Kidney capillary endothelial cell (primary cell): ENCODE measurements at regions not wholly inside any gene's neighbourhood (a gene's known extent, or its start where the extent isn't known, plus 50 kb on each side); places are given as distances from the start of the nearest gene placed in this dataset.

ENCODE experiments used
- DNase-seq: peaks from one replicate; pipeline ENCODE4 v3.0.0-alpha.2; 2018; ENCODE audit warnings: low spot score

DNA sequence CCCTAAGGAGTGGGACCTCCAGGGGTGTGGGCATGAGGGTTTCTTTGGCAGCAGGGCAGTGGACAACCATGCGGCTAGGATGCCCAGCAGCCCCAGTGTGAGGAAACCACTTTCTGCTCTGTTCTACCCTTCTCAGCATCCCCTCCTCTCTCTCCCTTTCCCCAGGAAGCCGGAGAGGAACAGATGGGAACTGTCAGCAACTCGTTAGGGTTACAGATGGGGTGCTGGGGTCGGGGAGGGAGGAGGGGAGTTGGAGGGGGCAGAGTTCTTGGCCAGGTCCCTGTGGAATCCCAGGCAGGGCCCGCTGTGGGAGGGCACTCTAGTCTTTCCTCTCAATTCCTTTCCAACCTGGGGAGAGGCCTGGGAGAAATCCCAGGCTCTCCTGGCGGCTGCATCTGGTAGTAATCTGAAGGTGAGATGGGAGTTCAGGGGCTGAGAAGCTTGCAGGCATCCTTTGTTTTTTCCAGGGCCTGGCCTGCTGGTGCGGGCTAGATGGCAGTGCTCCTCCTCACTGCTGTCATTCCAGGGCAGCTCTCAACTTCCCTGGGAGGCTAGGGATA, 93.9 kb upstream of the CSF3R start:
- DNase-seq, result no peak

DNA sequence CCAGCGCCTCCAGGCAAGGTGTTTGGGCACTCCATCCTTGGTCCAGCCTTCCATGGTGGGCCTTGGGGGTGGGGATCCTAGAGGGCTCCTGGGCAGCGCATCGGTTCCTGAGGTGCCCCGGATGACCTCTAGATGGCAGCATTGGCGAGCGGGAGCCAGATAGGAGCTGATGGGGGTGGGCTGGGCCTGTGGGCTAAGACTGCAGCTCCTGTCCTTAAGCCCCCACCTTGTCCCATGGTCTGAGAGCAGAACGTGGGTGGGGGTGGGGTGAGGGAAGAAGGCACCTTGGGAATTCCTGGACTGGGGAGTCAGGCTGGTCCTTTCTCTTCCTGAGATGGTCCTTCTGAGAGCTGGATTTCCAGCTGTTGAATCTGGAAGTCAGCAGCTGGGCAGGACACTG, 93.4 kb upstream of the CSF3R start:
- DNase-seq, result peak; percentile 29

DNA sequence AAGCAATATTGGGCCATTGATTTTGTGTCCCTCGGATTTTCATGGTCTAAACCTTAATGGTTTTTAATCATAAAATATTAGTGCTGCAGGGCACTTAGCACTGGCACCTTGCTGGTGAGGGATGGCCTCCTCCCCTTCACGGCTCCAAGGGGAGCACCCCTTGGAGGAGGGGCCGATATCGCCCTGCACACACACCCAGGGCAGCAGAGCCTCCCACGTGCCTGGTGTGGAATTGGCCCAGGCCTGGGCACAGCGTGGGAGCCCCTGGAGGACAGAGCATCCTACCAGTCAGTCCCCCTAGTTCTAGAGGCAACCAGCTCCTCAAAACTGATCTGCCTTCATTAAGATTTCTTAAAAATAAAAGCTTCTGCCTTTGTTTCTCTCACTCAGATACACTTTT, 90.7 kb upstream of the CSF3R start:
- DNase-seq, result no peak

DNA sequence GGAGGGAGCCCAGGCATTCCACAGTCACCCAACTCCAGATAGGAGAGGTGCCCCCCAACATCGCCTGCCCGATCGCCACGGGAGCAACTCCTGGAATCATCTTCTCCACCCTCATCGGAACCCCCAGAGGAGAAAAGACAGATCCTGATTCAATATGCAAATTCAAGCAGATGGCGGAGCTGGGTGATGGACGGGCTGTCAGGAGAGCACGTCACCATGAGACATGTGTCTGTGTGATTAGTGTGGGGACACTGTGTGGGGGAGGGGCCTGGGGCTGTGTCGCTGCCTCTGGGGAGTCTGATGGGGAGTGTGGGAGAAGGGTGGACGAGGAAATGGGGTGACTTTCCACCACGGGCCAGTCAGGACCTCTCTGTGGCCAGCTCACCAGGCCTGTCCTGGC, 90.2 kb upstream of the CSF3R start:
- no peak for DNase-seq

DNA sequence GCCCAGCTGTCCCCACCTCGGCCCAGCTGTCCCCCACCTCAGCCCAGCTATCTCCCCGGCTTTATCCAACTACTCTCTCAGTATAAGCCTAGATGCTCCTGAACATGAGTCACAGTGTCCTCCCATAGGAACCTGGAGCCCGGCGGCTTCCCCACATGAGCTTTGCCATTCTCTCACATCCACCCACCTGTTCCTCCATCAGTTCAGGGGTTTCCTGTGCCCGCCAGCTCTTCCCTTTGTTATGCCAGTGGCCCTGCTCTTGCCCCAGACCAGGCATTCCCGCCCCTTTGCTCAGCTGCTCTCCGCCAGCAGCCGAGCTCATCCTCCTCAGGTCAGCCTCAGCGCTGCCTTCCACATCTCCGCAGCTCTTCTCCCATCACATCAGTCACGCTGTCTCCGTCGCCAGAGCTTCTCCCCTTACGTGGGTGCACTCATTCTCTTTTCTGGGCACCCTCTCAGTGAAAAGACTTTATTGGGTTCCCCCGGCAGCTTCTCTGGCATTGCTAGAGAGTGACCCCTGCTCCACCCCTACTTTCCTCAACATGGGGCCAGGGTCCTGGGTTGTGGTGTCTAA, 89.5 kb upstream of the CSF3R start:
- DNase-seq, result no peak

DNA sequence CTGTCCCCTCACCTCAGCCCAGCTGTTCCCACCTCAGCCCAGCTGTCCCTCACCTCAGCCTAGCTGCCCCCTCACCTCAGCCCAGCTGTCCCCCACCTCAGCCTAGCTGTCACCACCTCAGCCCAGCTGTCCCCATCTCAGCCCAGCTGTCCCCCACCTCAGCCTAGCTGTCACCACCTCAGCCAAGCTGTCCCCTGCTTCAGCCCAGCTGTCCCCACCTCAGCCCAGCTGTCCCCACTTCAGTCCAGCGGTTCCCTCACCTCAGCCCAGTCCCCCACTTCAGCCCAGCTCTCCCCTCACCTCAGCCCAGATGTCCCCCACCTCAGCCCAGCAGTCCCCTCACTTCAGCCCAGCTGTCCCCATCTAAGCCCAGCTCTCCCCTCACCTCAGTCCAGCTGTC, 88.4 kb upstream of the CSF3R start:
- DNase-seq, result no peak

DNA sequence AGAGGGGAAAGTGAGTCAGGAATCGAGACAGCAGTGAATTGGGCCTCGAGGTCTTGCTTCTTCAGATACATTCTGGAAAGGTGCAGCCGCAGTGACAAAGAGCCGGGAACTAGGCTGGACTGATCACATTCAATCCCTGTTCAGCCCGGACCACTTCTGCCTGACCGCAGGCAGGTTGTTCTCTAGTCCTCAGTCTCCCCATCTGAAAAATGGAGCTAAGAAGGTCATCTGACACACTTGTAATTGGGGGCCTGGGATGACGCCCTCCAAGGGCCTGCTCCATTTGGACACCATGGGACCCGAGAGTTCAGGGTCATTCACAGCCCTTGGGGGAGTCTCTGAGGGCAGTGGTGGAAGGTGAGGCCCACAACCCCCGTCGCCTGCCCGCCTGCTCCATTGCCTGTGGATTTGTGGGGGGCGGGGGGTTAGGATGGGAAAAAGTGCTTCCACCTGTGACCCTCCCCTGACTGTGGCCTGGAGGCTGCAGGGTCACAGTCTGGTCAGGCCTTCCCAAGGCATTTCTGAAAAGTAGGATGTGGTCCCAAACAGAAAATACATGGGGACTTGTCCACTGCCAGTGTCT, 87.9 kb upstream of the CSF3R start:
- no peak for DNase-seq

DNA sequence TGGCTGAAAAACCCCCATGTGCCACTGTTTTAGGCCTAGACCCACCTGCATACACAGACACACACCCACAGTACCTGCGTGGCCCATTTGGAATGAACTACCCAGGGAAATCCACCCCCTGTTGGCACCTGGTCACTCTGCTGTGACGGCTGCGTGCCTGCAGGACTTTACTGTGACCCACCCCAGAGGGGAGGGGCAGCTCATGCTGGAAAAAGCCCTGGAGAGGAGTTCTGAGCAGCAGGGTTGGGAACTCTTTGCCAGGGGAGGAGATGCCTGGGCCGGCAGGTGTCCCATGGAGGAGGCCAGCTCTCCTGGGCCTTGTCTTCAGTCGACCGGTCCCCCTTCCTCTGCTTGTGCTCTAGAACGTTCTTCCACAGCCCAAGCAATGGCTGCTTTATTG, 87.3 kb upstream of the CSF3R start:
- DNase-seq, result no peak

DNA sequence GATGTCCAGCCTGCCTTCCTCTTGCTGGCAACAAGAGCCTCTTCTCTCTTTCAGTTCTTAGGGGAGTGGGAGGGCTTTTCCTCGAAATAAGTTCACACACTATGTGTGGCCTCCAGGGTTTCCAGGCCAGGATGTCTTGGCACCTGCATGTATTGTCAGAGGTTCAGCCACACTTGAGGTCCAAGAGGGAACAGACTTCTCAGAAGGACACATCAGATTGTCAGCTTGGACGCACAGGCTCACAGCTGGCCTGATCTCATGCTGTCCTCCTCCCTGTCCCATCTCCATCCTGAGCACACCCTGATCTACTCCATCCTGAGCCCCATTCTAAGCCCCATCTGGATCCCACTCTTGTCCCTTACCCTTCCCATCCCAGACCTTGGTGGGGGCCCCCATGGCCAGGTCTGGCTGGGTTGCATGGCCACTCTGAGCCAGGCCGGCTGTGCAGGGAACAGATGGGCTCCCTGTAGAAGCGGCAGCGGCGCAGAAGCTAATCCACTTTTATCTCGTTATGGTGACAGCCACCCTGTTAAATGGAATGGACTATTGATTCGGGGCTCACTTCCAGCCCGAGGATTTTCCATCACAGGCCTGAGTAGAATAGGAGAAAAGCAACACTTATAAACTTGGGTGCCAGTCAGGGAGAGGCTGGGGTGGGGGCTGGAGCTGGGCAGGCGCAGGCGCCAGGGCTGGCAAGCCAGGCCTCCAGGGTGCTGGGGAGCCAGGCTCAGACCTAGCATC, 85.1 kb upstream of the CSF3R start:
- DNase-seq, result no peak

DNA sequence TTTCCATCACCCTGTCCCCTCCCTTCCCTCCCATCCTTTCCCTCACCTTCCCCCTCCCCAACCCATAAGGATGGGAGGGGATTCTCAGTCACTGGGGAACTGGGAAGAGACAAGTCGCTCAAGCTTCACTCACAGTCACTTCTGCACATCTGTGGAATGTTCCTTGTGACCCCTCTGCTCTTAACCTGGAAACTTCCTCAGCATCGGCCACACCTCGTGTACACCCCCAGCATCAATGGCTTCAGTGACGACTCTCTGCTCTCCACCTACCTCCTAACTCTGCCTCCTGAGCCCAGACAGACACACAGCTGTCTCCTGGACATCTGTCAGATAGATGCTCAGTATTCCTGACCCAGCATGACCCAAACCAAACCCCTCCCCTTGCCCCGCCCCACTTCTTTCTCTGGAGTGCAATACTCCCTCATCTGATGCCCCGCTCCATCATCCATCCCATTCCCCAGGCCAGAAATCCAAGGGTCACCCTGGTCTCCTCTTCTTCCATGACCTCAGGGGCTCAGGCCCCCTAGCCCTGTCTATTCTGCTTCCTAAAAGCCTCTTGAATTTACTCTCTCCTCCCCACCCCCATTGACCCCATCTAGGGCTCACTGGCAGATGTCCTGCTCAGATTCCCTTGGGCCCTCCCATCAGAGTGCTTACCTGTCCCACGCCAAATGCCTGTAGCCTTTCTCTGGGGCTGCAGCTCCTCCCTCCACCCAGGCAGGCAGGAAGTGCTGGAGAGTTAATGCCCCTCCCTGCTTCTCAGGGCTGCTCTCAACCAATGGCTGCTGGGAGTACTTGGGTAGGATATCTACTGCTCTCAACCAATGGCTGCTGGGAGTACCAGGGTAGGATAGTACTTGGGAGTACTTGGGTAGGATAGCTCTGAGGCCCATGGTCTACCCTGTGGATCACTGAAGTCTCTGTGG, 83.1 kb upstream of the CSF3R start:
- DNase-seq, result no peak

DNA sequence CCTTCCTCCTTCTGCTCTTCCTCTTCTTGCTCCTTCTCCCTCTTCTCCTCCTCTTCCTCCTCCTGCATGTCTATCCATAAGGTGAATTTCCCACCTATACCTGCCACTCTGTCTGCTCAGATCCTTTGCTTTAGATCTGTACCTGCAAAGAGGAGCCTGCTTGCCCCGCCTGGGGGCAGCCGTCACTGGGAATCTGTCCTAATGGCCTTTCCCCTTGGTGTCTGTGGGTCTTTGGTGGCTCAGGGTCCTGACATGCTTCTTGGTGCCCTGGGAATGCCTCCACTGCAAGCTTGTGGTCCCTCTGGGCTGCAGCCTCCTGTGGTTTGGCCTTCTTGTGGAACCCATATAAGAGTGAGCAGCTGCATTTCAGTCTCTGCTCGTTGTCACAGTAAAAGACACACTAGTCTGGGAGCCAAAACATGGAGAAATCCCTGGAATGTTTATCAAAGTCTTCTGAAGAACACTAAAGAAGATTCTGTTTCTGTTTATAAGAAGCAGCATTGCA, 79.5 kb upstream of the CSF3R start:
- no peak for DNase-seq

DNA sequence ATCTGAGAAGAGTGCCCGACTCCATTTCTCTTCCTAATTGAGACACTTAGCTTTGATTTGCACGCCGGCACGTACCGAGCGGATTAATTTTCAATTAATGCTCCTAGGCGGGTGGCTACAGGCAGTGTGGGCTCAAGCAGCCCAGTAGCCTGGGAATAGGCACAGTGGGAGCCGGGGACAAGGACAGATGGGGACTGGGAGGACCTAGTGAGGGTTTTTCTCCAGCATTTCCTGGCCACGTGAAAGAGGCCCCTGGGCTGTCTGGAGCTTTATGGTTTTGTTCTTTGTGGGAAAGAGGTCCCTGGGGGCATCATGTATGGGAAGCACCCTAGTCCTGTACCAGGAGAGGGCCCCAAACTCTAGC, 78.6 kb upstream of the CSF3R start:
- DNase-seq, result no peak

DNA sequence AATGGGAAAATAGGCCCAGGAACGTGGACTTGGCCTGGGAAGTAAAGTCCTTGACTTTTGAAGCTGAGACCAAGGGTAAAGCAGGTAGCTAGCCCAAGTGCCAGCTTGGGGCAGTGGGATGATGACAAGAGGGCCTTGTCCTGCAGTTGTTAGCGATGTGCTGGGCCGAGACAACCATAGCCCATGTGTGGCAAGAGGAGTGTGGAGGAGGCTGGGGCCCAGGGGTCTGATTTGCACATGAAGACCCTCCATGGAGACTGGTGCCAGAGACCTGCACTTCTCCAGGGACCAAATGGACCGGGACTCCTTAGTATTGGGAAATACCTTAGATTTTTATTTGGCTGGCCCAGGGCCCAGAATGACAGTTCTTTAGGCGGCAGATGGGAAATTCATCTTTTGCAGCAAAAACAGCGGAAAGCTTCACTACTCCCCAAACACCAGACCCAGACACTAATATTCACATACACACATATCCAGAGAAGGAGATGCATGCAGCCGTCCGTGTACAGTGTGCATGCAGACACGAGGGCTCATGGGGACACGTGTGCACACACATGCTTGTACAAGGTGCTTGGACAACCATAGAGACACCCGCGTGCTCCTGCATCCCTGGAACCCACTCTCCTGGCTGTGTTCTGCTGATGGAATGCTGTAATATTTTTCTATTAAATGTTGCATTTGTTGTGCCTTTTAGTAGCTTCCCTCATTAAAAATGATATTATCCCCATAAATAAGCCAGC, 78.1 kb upstream of the CSF3R start:
- DNase-seq, result no peak

DNA sequence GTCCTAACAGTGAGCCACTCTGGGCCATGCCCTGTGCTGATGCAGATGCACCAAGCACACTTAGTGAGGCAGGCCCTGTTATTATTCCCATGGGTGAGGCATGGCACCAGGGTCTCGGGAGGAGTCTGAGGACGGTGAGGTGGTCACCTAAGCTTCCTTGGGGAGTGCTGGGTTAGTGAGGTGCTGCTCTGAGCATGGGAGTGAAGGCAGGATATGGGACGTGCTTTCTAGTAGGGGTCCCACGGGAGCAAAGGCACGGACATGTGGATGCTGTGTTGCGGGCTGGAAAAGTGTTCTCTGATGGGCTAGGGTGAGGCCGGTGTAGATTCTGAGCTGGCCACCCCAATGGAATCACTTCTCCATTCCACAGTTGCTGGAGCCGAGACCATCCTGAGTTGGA, 77.5 kb upstream of the CSF3R start:
- no peak for DNase-seq

DNA sequence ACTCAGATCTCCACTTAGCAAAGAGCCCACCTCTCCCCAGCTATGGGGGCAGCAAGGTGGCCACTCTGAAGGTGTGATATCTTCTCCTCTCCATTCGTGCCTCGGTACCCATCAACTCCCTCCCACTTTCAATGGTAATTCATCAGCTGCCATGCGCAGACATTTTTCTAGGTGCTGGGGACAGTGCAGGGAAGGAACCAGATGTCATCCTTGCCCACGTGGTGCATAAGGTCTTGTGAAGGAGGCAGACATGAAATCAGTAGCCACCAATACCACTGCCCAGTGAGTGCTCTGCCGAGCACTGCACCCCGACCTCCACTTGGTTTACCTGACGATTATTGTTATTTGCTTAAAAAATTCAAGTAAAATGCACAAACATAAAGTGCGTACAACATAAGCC, 76.3 kb upstream of the CSF3R start:
- no peak for DNase-seq

DNA sequence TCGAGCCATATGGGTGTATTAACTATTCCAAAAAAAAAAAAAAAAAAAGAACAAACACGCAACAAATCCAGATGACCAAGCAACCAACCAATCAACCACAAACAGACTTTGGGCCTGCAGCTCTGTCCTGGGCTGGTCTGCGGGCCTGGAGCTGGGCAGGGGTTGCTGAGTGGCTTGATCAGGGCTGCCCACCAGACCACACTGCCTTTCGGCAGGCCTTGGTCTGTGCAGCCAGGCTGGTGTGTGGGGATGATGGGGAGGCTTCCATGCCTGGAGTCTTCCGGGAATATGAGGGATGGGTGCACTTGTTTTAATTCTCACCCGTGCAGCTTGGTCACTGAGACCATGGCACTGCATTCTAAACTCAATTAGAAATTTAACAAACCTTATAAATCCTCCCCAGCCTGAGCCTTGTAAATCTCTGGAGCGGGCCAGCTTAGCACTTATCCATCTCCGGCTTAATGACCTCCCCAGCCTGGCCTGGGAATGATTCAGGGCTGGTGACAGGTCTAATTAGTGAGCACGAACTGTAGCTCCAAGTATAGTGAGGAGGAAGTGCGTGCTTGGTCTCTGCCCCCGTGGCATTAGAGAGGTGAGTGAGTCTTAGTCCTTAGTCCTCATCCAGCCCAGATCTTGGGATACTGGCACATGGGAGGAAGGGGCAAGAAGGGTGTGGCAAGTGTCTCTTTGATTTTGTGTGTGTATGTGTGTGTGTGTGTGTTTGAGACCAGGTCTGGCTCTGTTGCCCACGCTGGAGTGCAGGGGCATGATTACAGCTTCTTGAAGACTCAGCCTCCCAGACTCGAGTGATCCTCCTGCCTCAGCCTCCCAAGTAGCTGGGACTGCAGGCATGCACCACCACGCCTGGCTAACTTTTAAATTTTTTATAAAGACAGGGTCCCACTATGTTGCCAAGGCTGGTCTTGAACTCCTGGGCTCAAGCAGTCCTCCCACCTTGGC, 74.6 kb upstream of the CSF3R start:
- no peak for DNase-seq

DNA sequence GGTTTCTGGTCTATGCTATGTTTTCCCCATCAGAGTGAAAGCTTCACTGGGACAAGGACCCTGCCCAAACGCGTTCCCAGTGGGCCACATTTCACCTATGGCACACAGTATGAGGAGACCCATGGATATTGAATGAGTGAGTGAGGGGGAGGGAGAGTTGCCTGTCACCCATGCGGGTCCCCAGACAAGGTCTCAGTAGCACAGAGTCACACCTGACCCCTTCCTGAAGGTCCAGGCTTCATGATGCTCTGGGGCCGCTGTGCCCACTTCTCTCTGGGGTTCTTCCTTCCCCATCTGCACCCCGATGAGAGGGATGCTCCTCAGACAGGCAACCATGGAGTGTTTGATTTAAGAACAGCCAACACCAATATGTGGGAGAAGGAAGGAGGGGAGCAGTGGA, 72.3 kb upstream of the CSF3R start:
- DNase-seq, result no peak

DNA sequence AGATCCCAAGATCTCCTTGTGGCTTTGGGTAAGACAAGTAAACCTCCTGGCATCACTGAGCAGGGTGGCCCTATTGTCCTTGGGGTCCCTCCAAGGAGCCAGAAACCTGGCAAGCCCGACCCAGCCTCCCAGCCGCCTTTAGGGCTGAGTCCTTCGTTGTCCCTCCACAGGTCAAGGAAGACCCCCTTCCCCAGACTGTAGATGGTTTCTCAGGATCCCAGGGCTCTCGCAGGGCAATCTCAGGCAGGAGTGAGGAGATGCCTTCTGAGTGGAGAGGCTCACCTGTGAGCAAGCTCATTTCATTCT, 71.6 kb upstream of the CSF3R start:
- no peak for DNase-seq

DNA sequence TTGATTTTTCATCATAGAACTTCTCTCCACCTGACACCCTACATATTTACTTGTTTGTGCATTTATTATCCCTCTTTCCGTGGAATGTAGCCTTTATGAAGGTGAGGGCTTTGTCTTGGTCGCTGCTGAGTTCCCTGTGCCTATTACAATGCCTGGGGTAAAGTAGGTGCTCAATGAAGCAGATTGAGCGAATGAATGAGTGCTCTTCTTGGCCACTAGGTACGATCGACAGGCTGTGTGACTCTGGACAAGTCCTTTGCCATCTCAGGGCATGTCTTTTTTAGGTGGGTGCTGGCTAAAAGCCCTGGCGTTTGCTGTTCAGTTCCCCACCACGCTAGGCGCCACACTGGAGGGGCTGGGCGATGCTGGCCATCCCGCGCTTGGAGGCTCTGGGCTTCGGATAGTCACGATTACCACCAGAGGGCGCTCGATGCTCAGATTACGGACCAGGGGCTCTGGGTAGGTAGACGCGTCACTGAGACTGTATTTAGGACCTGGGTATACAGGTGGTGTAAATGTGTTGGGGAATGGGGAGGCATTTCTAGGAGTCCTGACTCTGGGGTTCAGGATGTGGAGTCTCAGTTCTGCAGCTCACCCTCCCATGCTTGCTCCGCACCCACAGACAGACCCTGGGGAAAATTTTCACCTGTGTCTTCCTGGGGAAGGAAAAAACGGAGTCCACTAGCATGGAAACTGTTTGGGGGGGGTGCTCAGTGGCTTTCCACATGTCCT, 71.0 kb upstream of the CSF3R start:
- peak; percentile 49 for DNase-seq

DNA sequence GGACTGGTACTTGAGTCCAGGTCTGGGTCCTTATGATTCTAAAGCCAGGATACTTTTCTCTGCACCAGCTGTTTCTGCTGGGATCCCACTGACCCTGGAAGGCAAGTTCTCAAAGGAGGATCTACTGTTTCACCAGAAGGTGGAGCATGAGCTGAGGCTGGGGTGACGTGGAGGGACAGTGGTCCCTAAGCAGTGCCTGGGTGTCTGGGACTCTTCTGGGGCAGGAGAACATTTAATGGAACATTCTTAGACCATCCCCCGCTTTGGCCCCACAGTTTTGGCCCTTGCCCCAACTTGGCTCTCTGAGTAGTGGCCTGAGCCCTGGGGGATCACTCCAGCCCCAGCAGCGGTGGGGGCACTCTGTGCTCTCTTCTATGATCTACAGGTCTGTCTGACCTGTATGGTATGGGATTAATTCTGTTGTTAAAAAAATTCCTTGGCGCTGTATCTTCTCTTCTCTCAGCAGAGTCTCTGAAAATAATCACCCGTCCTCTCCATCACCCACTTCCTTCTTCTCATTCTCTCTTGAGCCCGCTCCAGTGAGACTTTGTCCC, 60.3 kb upstream of the CSF3R start:
- no peak for DNase-seq
